Stimulated activated CD8-positive, alpha-beta memory T cell treated with anti-CD3 and anti-CD28 coated beads, Interleukin-15, amount 100 ng/mL, for 48 hours (primary cell): ENCODE measurements at regions not wholly inside any gene's neighbourhood (a gene's known extent, or its start where the extent isn't known, plus 50 kb on each side); places are given as distances from the start of the nearest gene placed in this dataset.
A peak's percentile ranks its signal among the peaks of the same experiment; 100 is the strongest.

Experiments used
- DNase-seq, 2 donors: peaks; one replicate each; pipeline ENCODE4 v3.0.0-alpha.2; 2020; ENCODE audit warnings: low read depth in 2 of 2

DNA sequence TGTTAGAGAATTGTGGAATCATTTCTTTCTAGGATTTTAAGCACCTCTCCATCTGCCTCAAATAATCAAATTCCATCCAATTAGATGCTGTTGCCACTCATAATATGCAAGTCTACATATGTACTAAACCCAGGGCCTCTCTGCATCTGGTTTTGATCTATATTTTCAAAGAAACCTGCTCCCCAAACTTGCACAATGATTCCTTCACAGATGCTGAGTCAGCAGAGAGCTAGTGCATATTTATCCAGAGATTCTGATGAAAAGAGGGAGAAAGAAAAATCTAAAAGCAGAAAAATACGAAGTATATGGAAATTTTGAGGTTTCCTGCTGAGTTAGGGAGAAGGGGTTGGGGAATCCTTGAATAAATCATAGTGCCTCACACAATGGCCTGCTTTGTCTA is 235.1 kb upstream of the RBFOX1 start:
- DNase-seq = no peak

DNA sequence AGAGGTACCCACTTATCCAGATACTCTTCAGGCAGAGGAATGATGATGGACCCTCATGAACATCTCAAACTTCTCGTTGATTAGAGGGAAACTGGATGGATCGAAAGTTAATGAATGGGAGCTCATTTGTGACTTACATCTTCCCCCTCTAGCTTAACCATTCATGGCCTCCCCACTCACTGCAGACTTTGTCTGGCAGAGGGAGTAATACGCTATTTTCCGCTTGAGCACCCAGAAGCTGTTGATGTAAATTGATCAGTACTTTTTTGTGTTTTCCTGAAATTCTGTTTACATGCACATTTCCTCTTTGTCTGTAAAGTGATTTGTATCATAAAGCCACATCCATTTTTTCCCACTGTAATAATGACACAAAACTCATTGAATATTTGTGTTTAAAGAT is 239.1 kb upstream of the RBFOX1 start:
- DNase-seq = no peak

DNA sequence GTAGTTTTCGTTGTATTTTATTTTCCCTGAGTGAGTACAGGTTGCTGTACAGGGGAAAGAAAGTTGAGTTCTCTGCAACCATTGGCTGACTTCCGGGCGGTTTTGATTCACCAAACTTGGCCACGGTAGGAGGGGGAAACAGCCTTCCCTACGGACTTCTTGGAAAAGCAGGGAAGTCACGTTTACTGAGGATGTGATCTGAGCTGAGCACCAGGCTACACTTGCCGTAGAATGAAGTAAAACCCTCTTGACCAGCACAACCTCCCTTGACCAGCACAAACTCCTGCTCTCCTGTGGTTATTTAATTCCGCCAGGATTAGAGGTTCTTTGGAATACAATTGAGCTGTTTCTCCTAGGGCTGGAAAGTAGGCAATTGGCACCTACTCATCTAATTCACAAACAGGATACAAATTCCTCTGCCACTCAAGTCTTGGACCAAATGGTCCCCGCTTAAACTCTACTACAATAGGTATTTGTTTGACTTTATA is 242.0 kb upstream of the RBFOX1 start:
- DNase-seq = no peak

DNA sequence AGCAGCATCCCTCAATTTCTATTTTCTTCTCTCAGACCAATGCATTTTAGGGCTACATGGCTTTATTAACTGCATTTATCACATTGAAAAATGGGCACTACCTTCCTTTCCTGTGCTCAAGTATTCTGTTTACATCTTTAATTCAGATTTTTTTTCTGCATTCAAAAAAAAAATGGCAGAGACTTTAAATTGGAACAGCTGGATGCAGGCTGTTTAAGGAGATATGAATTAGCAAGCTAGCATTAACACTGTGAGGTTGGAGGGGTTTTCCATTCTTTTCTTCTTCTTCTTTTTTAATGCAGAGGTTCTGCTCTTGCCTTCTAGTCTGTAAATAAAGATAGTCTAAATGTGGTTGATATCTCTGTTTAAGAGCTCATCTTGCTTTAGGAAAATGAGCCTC is 242.9 kb upstream of the RBFOX1 start:
- no peak for DNase-seq

DNA sequence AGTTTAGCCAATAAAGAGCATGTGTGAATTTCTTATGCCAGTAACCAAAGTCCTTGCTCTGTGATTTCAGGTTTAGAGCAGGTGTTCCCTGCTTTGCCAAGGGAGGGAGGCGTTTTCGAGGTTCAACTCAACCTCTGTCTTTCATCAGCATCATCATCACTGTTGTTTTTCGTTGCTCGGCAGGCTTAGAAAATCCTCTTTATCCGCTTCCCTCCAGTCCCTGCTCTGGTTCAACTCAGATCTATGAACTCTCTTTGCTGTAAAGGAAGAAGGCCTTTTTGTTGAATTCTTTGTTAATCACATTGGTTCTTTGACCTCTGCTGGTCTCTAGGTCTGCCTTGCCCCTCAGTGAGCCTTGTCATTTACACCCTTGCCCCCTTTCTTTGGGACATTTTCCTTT is 243.9 kb upstream of the RBFOX1 start:
- no peak for DNase-seq

DNA sequence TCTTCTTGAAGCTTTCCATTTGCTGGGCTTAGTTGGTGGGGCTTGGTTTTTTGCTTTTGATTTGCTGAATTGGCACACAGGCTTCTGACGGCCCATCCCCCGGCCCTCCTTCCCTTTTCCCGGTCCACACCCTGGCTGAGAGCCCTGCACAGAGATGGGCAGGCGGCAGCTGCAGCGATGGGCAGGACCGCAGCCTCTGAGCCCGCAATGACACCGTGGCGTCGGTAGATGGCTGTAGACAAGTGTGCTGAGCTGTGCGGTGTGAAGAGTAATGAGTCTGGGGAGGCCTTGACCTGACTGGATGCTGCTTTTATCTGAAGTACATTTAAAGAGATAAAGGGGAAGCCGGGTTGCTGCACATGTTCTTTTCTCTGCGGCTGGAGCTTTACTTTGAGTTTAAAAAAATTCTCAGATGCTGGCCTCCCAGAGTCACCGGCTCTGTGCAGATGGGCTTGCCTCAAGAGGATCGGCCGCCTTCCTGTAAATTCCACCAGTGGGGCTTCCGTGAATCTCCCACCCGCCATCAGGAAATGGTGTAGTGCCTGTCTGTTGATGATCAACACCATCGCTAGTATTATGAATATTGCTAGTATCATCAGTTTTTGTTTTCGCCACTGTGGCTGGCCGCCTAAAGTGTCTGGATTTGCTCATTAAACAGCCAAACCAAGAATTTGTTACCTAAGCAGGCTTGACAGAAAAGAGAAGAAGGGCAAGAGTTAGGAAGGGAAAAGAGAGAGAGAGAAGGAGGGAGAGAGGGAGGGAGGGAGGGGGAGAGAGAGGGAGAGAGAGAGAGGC is 245.6 kb upstream of the RBFOX1 start:
- no peak for DNase-seq

DNA sequence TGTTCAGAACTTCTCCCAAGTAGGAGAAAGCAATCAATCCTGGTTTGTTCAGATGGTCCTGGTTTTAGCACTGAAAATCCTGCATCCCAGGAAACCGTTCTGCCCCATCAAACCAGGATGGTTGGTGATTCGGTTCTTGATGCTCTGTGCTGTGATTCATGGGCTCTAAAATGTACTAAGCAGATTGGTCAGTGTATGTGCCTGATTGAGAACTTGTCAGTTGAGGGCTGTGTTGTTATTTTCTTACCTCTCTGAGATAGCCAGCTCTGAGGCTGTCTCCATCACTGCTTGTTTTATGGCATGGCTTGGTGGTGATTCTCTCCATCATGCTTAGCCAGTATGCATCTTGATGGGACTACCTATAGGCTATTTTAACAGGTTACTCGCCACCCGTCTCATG is 246.9 kb upstream of the RBFOX1 start:
- no peak for DNase-seq

DNA sequence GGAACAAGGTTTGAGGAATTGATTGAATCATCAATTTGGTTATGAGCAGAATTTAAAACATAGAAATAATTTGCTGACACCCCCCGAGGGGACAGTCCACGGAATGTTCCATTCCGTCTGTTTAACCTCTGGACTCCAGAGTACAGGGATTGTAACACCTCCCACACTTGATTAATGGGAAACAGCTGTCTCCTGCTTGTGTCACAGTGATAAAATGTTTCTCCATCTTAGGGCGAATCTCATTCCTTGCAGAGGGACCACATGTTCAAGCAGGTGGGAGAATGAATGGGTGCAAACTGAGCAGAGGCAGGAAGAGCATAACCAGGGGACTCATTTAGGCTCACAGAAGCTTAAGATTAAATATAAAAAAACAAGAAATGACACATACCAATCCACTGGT is 249.5 kb upstream of the RBFOX1 start:
- DNase-seq = no peak

DNA sequence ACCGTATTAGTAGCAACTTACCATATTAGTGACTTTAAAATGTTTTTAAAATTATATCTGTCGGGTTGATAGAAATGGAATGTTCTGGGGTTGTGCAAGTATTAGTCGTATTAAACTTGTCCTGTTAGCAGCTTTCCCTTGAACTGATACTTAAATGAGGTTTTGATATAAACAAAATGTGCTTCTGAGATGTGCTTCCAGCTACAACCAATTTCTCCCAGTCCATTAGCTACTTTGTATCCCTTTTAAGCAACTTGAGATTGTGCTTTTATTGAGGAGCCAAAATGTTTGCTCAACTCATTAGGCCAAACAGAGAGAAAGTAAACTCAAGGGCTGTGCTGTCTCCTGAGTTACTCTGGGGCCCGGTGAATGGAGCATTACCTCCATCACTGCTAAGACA is 255.0 kb upstream of the RBFOX1 start:
- DNase-seq = no peak

DNA sequence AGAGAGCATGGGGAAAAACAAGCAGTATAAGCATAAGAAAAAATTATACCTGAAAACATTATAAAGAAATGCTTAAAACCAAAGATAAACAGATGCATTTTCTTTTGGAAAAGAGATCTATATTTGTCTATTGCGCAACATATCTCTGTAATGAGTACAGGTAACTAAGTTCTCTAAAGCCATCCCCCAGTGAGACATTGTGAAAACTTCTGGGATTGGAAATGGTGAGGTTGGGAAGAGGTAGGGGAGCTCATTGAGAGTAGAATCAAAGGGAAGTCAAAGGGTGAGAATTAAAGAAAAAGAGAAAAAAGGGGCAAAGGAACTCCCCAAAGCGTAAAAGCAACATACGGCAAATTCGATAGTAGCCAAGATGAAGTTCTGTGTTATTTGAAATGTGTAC is 257.9 kb upstream of the RBFOX1 start:
- DNase-seq = no peak

DNA sequence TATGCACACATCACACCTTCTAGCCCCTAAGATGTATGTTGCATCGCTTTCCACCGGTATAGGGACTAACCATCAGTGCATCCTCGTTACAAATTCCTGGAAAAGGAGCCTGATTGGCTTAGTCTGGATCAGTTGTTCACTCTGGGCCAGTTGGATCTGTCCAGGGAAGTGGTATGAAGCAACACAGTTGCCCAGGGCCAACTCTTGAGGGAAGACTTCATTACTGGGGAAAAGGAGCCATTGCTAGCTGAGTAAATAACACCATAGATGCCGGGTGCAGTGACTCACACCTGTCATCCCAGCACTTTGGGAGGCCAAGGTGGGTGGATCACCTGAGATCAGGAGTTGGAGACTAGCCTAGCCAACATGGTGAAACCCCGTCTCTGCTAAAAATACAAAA is 275.2 kb upstream of the RBFOX1 start:
- no peak for DNase-seq

DNA sequence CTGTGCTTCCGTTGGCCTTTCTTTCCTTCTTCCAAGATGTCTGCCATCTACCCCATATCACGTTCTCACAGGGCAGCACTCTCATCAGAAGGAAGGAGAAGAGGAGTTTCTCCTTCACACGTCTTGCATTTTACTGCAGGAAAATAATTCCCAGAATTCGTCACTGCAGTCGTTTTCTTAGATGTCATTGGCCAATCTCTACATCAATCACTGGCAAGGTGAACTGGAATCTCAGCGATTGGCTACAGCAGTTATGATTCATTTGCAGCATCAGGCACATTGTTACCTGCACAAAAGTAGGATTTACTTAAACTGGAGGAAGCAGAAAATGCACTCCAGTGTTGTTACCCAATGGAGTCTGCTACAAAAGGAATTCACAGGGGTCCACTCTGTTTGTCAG is 277.2 kb upstream of the RBFOX1 start:
- no peak for DNase-seq

DNA sequence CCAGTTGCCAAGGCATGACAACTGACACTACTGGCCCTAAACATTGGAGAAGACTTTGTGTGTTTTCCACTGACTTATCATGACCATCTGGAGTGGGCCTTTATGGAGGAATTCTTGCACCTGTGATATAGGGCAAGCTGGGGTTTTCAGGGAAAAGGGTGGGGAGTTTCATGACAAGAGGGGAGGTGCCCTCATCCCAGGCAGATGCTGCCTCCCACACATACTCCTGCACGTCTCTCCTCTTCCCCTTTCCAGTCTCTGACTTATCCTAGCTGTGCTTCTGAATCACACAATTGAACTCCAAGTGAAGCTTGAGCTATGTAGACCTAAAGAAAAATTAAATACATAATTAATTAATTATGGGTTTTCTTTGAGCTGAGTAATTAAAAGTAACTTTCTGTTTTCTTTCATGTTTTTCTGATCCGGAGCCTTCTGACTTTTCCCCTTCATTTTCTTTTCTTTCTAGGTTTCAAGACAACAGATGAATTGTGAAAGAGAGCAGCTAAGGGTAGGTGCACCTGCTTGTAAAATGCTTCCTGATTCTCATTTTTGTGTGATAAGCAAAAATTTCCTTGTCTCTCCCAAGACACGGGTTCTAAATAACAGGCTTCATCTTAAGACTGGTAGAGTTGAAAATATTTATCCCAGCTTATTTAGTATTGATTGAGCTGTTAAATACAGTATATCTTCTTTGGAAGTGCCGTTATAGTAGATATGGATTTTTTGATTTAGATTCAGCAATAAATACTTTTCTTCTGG is 280.9 kb upstream of the RBFOX1 start:
- no peak for DNase-seq

DNA sequence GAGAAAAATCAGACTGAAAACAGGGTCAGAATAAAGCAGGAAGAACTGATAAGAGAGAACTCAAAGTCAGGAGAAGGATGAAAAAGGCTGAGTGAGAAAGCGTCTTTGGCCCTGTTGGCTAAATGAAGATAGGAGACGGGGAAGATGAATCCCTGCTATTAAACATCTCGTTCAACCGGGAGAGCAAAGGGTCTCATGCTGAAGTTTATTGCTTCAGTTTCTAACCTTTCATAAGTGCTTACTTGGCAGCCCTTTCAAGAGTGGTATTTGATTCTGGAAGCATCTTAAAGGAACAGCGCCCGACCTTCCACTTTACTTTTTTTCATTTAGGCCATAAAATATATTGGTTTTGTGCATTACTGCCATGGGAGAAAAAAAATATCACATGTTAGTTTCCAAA is 288.3 kb upstream of the RBFOX1 start:
- DNase-seq = no peak

DNA sequence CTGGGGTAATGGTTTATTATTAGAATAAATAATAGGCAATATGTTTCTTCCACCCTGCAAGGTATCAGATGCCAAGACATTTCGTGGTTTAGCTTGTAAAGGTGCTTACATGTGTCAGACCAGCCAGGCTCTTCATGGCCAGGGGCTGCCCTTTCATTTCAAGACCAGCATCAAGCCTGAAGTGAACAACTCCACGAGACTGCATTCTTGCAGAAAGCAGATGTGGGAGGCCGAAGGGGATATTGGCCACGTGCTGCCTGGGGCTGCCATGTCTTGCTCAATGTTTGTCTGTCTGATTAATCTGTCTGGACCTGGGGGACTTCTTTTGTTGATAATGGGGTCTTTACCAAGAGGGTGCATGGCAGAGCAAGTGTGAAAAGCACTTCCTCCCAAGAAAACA is 294.2 kb upstream of the RBFOX1 start:
- DNase-seq = no peak

DNA sequence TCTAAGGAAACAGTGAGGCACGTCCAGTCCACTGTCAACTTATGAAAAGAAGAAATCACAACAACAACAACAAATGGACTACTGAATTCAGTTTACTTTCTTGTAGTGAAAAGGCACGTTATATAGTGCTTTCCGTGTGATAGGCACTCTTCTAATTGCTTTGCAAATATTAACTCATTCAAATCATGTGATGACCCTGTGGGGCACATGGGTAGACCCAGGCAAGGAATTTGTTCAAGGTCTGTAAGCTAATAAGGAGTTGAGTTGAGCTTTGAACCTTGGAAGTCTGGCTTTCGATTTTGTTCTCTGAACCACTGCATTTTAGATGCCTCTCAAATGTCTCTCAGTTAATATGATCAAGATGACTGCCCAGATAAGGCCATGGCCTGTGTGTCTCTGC is 295.1 kb upstream of the RBFOX1 start:
- DNase-seq = no peak

DNA sequence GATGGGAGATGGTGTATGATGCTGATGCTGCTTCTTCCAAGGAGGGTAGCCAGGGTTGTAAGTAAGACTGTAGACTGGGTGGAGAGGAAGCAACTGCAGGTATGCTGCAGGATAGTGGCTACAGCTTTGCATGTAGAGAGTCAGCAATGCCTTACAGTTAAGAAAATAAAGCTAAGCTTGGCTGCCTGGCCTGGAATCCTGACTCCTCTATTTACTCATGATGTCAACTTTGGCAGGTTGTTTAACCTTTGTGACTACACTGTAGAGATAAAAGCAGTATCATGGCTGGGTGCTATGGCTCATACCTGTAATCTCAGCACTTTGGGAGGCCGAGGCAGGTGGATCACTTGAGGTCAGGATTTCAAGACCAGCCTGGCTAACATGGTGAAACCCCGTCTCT is 301.6 kb upstream of the RBFOX1 start:
- no peak for DNase-seq

DNA sequence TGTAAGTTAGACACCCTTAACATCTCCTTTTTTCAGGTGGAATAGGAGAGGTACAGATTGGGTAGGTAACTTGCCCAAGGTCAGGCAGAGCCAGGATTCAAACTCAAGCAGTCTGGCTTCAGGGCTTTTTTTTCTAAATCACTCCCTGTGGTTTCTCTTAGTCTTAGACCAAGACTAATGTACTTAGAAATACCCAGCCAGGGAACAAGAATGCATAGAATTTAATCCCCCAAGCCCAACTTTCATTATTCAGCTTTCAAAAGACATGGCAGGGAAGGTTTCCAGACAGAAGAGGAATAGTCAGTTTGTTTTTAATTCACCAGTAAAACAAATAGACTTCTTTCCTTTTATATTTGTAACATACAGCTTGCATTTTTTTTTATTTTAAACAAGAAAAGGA is 305.2 kb upstream of the RBFOX1 start:
- DNase-seq = no peak

DNA sequence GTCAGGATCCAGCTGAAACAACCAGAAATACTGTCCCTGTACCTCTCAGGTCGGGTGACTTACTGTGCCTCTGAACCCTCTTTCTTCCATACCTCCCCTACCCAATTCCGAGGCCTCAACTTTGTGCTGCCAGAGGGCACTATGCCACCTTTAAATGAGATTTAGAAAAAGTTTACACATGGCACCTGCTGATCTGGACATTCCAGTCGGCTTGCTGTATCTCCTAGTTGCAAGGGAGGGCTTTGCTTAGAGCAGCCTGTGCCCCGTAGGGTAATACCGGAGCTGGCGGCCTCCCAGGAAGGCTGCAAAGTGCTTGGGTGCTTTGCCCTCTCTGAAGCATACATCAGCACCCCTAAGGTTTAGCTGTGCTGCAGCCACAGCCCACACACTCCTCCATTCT is 306.0 kb upstream of the RBFOX1 start:
- DNase-seq = no peak

DNA sequence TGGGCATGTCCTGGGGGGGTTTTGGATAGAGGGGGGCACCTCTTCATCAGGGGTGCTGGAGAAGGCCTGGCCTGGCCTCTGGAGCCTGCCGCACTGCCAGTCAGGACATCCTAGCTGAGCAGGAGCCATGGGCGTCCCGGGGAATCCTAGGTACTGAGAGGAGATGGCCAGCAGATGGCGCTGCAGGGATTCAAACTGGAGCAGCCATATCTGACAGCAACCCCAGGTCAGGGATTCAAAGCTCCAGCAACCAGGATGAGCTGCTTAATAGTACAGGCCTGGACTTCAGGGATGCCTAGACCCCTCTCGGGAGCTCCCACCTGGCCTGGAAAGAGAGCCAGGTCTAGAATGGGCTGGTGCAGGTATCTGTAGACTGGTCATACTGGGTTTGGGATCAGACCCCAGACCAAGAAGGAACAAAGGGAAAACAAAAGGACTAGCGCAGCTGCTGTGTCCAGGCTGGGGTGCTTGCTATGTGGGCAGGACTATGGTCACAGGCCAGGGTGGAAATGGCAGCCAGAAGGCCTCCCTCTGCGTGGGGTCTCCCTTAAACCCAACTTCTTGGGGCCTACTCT is 306.9 kb upstream of the RBFOX1 start:
- DNase-seq = peak; percentile 1

DNA sequence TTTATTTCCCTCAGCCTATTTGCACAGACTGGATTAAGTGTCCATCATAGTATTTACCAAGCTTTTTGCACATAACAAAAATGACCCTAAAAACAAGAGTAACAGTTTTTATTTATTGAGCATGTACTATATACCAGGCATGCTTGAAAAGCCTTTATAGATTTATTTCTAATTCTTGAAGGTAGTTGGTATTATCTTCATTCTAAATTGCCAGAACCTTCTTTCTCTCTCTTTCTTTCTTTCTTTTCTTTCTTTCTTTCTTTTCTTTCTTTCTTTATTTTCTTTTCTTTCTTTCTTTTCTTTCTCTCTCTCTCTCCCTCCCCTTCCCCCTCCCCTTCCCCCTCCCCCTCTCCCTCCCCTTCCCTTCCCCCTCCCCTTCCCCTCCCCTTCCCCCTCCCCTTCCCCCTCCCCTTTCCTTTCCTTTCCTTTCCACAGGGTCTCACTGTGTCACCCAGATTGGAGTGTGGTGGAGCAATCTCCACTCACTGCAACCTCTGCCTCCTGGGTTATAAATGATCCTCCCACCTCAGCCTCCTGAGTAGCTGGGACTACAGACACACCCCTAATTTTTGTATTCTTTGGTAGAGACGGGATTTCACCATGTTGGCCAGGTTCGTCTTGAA is 310.9 kb upstream of the RBFOX1 start:
- DNase-seq = no peak

DNA sequence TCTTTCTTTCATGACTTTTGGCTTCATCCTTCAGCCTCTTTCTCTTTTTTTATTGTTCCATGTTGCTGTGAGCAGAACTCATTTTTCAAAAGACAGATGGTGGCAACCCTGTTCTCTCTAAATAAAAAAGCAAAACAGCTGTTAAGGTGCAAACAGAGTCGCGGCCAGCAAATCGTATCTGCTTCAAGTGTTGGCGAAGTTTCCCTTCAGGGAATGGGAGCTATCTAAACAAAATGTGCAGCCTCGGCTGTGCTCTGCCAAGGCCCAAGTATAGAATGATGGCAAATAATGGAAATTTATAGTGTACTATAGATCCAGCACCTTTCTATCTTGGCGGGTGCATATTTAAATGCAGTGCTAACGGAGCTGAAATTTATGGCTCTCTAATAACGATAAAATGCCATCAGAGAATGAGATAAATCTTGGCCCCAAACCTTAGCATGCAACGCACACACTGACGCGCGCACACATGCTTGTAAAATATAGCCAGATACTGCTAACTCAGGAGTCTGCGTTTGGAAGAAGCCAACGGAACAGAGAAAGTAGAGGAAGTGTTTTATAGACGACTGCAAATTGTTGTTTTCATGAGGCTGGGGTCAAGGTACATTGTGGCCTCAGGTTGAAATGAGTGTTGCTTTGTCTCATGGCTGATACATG is 315.5 kb upstream of the RBFOX1 start:
- DNase-seq = no peak
